ENCODE measurements at regions not wholly inside any gene's neighbourhood (a gene's known extent, or its start where the extent isn't known, plus 50 kb on each side); places are given as distances from the start of the nearest gene placed in this dataset.
A peak's percentile ranks its signal among the peaks of the same experiment; 100 is the strongest.
"Not testable (repeated sequence)": the region's sequence is repeated elsewhere in the genome, so short reads cannot be mapped to it uniquely, and the experiment has no call there.

- no peak for DNase-seq (ENCODE audit: low spot score)
These were observed 129.7 kb downstream of the EPC1 start for GRCh38 chr10:32217216-32217615.

- DNase-seq (ENCODE audit: low spot score) = not testable (repeated sequence)
These were observed 133.1 kb downstream of the EPC1 start for GRCh38 chr10:32213838-32214237.

- no peak for DNase-seq (ENCODE audit: low spot score)
These were observed 136.0 kb downstream of the EPC1 start for GRCh38 chr10:32211046-32211363.

DNA sequence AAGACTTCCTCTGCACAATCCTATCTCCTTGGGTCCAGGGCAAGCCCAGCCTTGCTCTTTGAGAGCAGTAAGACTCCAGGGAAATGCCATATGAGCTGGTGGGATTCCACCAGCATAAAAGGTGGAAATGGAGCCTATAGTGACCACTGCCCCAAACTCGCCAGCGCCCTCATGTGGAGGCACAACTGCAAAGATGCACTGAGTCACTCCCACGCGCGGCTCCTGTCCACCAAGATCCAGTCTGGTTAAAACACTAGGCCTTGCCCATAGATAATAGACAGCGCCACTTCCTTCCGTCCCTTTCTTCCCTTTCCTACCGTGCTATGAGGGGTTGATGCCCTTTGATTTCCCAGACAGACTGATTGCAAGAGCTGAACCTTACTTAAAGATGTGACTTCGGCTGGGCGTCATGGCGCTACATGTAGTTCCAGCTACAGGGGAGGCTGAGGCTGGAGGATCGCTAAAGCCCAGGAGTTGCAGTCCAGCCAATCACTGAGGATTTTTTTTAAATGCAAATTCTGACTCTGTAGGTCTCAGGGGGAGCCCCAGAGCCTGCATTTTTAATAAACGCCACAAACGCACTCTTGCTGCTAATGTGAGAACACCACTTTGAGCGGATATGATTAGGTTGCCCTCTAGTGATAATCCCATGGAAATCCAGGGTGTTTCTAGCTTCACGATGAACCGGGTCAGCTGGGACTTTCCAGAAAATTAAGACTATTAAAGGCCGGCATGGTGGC lies 136.5 kb downstream of the EPC1 start:
- DNase-seq (ENCODE audit: low spot score) = peak; percentile 54

- not testable (repeated sequence) for DNase-seq (ENCODE audit: low spot score)
These were observed 139.0 kb downstream of the EPC1 start for GRCh38 chr10:32208005-32208404.

GRCh38 chr10:32207544-32207943 lies 139.4 kb downstream of the EPC1 start:
- peak; percentile 45 for DNase-seq (ENCODE audit: low spot score)

DNA sequence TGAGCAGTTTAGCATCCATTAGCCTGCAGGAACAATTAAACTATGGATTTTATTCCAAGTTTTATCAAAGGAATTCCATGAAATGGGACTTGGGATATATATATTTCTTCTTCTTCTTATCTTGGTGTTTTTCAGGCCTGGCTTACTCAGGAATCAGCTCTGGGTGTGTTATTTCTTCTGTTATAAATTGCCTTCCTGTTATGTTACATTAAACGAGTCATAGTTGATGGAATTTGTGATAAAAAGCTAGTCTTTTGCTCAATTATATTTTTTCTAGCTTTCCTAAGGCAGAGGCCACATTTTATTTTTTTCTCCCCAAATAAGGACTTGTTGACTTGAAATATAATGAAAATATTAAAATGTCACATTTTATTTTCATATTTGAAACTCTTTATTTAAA lies 141.3 kb downstream of the EPC1 start:
- no peak for DNase-seq (ENCODE audit: low spot score)

DNA sequence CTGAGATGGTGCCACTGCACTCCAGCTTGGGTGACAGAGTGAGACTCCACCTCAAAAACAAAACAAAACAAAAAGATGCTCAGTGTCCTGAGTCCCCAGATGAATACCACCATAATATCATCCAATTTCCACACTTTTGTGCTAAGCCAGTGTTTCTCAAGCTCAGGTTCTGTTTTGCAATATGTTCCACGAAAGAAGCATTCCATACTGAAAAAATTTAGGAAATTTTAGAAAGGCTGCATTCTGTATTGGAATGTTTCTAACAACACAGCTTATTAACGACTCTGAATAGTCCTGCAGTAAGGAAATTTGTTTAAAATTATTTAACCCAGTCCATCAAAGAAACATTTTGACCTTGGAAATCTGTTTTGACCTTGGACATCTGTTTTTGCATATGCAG lies 142.4 kb downstream of the EPC1 start:
- no peak for DNase-seq (ENCODE audit: low spot score)

GRCh38 chr10:32199714-32200394 lies 143.6 kb upstream of the KIF5B start:
- DNase-seq (ENCODE audit: low spot score) = no peak

DNA sequence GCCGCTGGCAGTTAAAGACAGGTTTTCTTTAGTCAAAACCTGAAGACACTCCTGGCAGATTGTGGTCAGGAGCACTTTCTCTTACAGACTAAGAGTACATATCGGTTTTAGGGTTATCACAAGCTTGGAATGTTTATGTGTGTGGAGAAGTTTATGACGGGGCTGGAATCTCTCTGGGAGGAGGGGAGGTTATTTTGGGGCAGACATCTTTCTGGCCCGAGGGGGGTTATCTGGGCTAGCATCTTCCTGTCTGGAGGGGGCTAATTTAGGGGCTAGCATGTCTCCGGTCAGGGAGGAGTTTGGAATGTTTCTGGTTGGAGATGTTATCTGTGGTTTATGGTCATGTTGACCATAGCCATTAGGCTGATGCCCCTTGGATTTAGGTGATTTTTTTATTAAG lies 141.2 kb upstream of the KIF5B start:
- DNase-seq (ENCODE audit: low spot score) = no peak

GRCh38 chr10:32190890-32191491 lies 134.8 kb upstream of the KIF5B start:
- DNase-seq (ENCODE audit: low spot score) = no peak

- peak; percentile 26 for DNase-seq (ENCODE audit: low spot score)
These were observed 133.3 kb upstream of the KIF5B start for GRCh38 chr10:32189400-32190084.

GRCh38 chr10:32188601-32189000 lies 132.4 kb upstream of the KIF5B start:
- not testable (repeated sequence) for DNase-seq (ENCODE audit: low spot score)

DNA sequence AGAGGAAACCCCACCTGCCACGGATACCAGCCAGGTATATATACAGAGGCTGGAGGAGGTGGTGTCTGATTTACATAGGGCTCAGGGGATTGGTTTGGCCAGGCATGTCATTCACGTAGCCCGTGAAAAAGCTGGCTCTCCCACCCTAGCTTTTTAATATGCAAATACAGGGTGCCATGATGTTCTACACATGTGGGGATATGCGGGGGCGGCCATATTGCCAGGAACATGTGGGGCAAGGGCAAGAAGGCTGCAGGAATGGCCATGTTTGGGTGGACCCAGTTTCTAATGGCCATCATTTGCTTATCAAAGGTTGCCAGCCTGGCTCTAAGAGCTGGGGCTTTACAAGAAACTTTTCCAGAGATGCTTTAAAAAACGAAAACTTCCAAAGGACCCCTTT lies 131.5 kb upstream of the KIF5B start:
- DNase-seq (ENCODE audit: low spot score) = no peak

DNA sequence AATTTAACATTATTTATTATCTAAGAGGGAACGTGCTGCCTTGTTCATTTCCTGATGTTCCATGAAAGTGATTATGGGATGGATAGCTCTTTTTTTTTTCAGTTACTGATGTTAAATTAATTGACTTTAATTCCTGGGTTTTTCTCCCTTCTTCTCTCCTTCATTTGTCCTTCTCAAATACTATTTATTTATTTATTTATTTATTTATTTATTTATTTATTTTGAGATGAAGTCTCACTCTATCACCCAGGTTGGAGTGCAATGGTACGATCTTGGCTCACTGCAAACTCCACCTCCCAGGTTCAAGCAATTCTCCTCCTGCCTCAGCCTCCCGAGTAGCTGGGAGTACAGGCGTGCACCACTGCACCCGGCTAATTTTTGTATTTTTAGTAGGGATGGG lies 127.4 kb upstream of the KIF5B start:
- DNase-seq (ENCODE audit: low spot score) = not testable (repeated sequence)

GRCh38 chr10:32182476-32182875 lies 126.3 kb upstream of the KIF5B start:
- no peak for DNase-seq (ENCODE audit: low spot score)

DNA sequence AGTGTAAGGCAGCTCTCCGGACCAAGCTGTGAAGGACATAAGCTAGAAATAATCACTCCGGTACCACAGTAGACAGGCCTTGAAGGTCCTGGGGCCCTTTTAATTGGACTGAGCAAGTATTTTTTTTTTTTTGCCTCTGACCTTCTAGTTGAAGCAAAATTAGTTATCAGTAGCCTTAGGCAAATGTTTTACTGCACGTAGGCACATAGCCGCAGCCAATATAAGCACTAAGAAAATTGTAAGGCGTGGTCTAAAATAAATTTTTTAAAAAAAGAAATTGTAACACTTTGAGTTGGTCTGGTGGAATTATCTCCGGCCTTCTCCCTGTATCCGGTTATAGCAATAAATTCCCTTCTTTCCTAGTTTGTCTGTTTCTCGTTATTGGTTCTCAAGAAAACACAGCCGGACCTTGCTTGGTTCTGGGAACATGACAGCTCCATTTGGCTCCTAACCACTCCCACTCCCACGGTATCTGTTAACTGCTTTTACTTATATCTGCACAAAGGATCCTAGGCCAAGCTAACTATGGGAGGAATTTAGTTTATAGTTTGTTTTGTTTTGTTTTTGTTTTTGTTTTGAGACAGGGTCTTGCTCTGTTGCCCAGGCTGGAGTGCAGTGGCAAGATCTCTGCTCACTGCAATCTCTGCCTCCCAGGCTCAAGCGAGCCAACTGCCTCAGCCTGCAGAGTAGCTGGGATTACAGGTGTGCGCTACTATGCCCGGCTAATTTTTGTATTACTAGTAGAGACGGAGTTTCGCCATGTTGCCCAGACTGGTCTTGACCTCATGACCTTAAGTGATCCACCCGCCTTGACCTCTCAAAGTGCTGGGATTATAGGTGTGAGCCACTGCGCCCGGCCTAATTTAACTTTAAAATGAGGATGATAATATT lies 124.4 kb upstream of the KIF5B start:
- no peak for DNase-seq (ENCODE audit: low spot score)

DNA sequence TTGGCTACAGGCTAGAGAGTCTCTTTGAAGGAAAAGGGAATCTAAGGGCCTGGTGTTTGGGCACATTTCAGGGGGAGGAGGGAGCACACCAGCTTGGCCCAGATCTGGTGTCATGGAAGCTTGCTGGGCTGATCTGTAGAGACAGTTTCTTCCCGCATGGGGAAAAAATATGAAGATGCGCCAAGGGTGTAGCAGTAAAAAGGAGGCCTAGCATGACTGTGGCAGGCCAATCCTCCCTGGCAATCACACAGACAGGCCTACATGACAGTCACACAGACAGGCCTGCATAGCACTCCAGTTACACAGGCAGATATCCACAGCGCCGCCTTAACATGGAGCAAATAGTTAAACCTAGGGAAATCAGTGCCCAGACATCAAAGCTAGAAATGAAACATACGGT lies 123.6 kb upstream of the KIF5B start:
- DNase-seq (ENCODE audit: low spot score) = no peak

GRCh38 chr10:32177594-32177993 lies 121.4 kb upstream of the KIF5B start:
- DNase-seq (ENCODE audit: low spot score) = not testable (repeated sequence)

DNA sequence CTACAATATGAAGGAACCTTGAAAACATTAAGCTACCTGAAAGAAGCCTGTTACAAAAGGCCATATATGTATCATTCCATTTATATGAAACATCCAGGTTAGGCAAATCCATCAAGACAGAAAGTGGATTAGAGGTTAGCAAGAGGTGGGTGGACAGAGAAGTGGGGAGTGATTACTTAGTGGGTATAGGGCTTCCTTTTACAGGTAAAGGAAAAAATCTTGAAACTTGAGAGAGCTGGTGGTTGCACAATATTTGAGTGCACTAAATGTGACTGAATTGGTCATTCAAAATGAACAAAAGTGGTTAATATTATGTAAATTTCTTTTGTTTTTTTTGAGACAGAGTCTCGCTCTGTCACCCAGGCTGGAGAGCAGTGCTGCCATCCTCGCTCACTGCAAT lies 119.4 kb upstream of the KIF5B start:
- no peak for DNase-seq (ENCODE audit: low spot score)

DNA sequence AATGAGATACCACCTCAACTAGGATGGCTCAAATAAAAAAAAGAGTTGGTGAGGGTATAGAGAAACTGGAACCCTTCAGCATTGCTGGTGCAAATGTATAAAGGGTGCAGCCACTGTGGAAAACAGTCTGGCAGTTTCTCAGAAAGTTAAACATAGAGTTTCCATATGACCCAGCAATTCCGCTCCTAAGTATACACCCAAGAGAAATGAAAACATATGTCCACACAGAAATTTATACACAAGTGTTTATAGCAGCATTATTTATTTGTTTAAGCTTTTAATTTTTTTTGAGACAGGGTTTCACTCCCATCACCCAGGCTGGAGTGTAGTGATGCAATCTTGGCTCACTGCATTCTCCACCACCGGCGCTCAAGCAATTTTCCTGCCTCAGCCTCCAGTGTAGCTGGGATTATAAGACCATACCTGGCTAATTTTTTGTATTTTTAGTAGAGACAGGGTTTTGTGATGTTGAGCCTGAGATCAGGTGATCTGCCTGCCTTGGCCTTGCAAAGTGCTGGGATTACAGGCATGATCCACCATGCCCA lies 118.2 kb upstream of the KIF5B start:
- no peak for DNase-seq (ENCODE audit: low spot score)

GRCh38 chr10:32171204-32171603 lies 115.0 kb upstream of the KIF5B start:
- DNase-seq (ENCODE audit: low spot score) = no peak

Data from AG08396 (cell line).